ENCODE measurements at regions not wholly inside any gene's neighbourhood (a gene's known extent, or its start where the extent isn't known, plus 50 kb on each side); places are given as distances from the start of the nearest gene placed in this dataset.

- DNase-seq (ENCODE audit: low spot score in 2 of 2) (no peak), FAIRE-seq (no peak)
These were observed 477.2 kb upstream of the LRRTM4 start for GRCh38 chr2:77999376-77999775.

GRCh38 chr2:78009289-78009688 is 487.1 kb upstream of the LRRTM4 start:
- no peak for DNase-seq (ENCODE audit: low spot score in 2 of 2)
- FAIRE-seq, result no peak

GRCh38 chr2:78011251-78011650 is 489.1 kb upstream of the LRRTM4 start:
- DNase-seq (ENCODE audit: low spot score in 2 of 2) (no peak), FAIRE-seq (no peak)

GRCh38 chr2:78020491-78020890 is 498.3 kb upstream of the LRRTM4 start:
- FAIRE-seq (no peak), DNase-seq (ENCODE audit: low spot score in 2 of 2) (no peak)

GRCh38 chr2:78023356-78023755 is 501.2 kb upstream of the LRRTM4 start:
- no peak for FAIRE-seq
- DNase-seq (ENCODE audit: low spot score in 2 of 2), result no peak

- DNase-seq (ENCODE audit: low spot score in 2 of 2), result no peak
- FAIRE-seq, result no peak
These were observed 502.8 kb upstream of the LRRTM4 start for GRCh38 chr2:78024996-78025395.

- FAIRE-seq (no peak), DNase-seq (ENCODE audit: low spot score in 2 of 2) (no peak)
These were observed 507.3 kb upstream of the LRRTM4 start for GRCh38 chr2:78029392-78029995.

- DNase-seq (ENCODE audit: low spot score in 2 of 2), result no peak
- no peak for FAIRE-seq
These were observed 512.5 kb upstream of the LRRTM4 start for GRCh38 chr2:78034706-78035105.

GRCh38 chr2:78035804-78036203 is 513.6 kb upstream of the LRRTM4 start:
- no peak for FAIRE-seq
- no peak for DNase-seq (ENCODE audit: low spot score in 2 of 2)

GRCh38 chr2:78051480-78051879 is 529.3 kb upstream of the LRRTM4 start:
- FAIRE-seq (no peak), DNase-seq (ENCODE audit: low spot score in 2 of 2) (no peak)

GRCh38 chr2:78056976-78057375 is 534.8 kb upstream of the LRRTM4 start:
- FAIRE-seq, result no peak
- DNase-seq (ENCODE audit: low spot score in 2 of 2), result no peak

- FAIRE-seq (no peak), DNase-seq (ENCODE audit: low spot score in 2 of 2) (no peak)
These were observed 539.1 kb upstream of the LRRTM4 start for GRCh38 chr2:78061301-78061700.

- DNase-seq (ENCODE audit: low spot score in 2 of 2) (no peak), FAIRE-seq (no peak)
These were observed 539.6 kb upstream of the LRRTM4 start for GRCh38 chr2:78061732-78062131.

- FAIRE-seq, result no peak
- no peak for DNase-seq (ENCODE audit: low spot score in 2 of 2)
These were observed 541.3 kb upstream of the LRRTM4 start for GRCh38 chr2:78063246-78064020.

GRCh38 chr2:78065366-78065765 is 543.2 kb upstream of the LRRTM4 start:
- no peak for DNase-seq (ENCODE audit: low spot score in 2 of 2)
- no peak for FAIRE-seq

GRCh38 chr2:78068808-78069207 is 546.6 kb upstream of the LRRTM4 start:
- FAIRE-seq (no peak), DNase-seq (ENCODE audit: low spot score in 2 of 2) (no peak)

GRCh38 chr2:78070693-78071092 is 548.5 kb upstream of the LRRTM4 start:
- FAIRE-seq (no peak), DNase-seq (ENCODE audit: low spot score in 2 of 2) (no peak)

- DNase-seq (ENCODE audit: low spot score in 2 of 2) (no peak), FAIRE-seq (no peak)
These were observed 555.5 kb upstream of the LRRTM4 start for GRCh38 chr2:78077633-78078032.

- DNase-seq (ENCODE audit: low spot score in 2 of 2) (no peak), FAIRE-seq (no peak)
These were observed 560.4 kb upstream of the LRRTM4 start for GRCh38 chr2:78082555-78082954.

GRCh38 chr2:78093436-78093835 is 571.3 kb upstream of the LRRTM4 start:
- no peak for DNase-seq (ENCODE audit: low spot score in 2 of 2)
- no peak for FAIRE-seq

- FAIRE-seq (no peak), DNase-seq (ENCODE audit: low spot score in 2 of 2) (no peak)
These were observed 587.1 kb upstream of the LRRTM4 start for GRCh38 chr2:78109272-78109671.

GRCh38 chr2:78115291-78115690 is 593.1 kb upstream of the LRRTM4 start:
- DNase-seq (ENCODE audit: low spot score in 2 of 2) (no peak), FAIRE-seq (no peak)
